Activated CD4-positive, alpha-beta T cell treated with anti-CD3 and anti-CD28 coated beads, Interleukin-2, Interleukin-6, amounts not matched to agents 100 ng/mL and 50 ng/mL, durations not matched to agents 16 hours and 8 hours (primary cell): ENCODE measurements at regions not wholly inside any gene's neighbourhood (a gene's known extent, or its start where the extent isn't known, plus 50 kb on each side); places are given as distances from the start of the nearest gene placed in this dataset.
"Not testable (repeated sequence)": the region's sequence is repeated elsewhere in the genome, so short reads cannot be mapped to it uniquely, and the experiment has no call there.

Source experiments
- DNase-seq: peaks from one replicate; pipeline ENCODE4 v3.0.0-alpha.2; 2020

- DNase-seq = no peak
These were observed 183.3 kb upstream of the TRIB2 start for GRCh38 chr2:12533337-12534005.

GRCh38 chr2:12534646-12535263 is 182.0 kb upstream of the TRIB2 start:
- no peak for DNase-seq

GRCh38 chr2:12536976-12537375 is 179.8 kb upstream of the TRIB2 start:
- DNase-seq = no peak

GRCh38 chr2:12538138-12538694 is 178.5 kb upstream of the TRIB2 start:
- no peak for DNase-seq

GRCh38 chr2:12539336-12539735 is 177.4 kb upstream of the TRIB2 start:
- no peak for DNase-seq

GRCh38 chr2:12539776-12540562 is 176.8 kb upstream of the TRIB2 start:
- no peak for DNase-seq

- no peak for DNase-seq
These were observed 173.4 kb upstream of the TRIB2 start for GRCh38 chr2:12543076-12543977.

- no peak for DNase-seq
These were observed 172.7 kb upstream of the TRIB2 start for GRCh38 chr2:12543978-12544558.

- DNase-seq = no peak
These were observed 169.1 kb upstream of the TRIB2 start for GRCh38 chr2:12547566-12548170.

- no peak for DNase-seq
These were observed 167.8 kb upstream of the TRIB2 start for GRCh38 chr2:12548906-12549305.

- no peak for DNase-seq
These were observed 167.1 kb upstream of the TRIB2 start for GRCh38 chr2:12549641-12550040.

- DNase-seq = no peak
These were observed 164.6 kb upstream of the TRIB2 start for GRCh38 chr2:12552092-12552491.

- DNase-seq = no peak
These were observed 162.3 kb upstream of the TRIB2 start for GRCh38 chr2:12554224-12555011.

- DNase-seq = peak; percentile 35
These were observed 161.6 kb upstream of the TRIB2 start for GRCh38 chr2:12555012-12555645.

GRCh38 chr2:12556762-12557161 is 160.0 kb upstream of the TRIB2 start:
- peak; percentile 15 for DNase-seq

- DNase-seq = no peak
These were observed 159.0 kb upstream of the TRIB2 start for GRCh38 chr2:12557688-12558087.

- DNase-seq = no peak
These were observed 158.2 kb upstream of the TRIB2 start for GRCh38 chr2:12558519-12558918.

- DNase-seq = no peak
These were observed 156.1 kb upstream of the TRIB2 start for GRCh38 chr2:12560618-12561017.

- no peak for DNase-seq
These were observed 149.3 kb upstream of the TRIB2 start for GRCh38 chr2:12567411-12567810.

GRCh38 chr2:12569510-12569909 is 147.2 kb upstream of the TRIB2 start:
- DNase-seq = not testable (repeated sequence)
